ENCODE measurements at regions not wholly inside any gene's neighbourhood (a gene's known extent, or its start where the extent isn't known, plus 50 kb on each side); places are given as distances from the start of the nearest gene placed in this dataset.

DNA sequence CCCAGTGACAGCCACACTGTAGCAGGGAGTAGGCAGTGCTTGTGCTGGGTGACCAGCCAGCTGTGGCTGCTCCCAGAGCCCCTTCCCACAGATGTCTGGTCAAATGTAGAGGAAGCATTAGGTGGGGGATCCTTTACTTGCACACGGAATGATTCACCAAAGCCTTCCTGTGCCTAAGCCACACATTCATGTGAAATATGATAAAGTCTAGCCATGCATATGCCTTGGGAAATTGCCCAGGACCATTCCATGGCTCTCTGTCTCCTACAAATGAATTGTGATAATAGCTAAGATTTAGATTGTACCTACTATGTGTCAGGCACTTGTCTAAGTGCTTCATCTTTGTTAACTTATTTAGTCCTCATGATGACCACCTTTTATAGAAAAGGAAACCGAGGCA is 217.5 kb upstream of the E2F8 start:
- H3K9me3 ChIP-seq (replicated peaks; ENCODE audit: control insufficient read depth, insufficient read depth, low read length): no peaks in the 10 kb centered on the region
- H3K4me3 ChIP-seq: no peak overlapping the region
- FAIRE-seq (no peak), DNase-seq (ENCODE audit: low read depth, low spot score) (no peak), ATAC-seq (no peak)
- TF ChIP-seq, protein P1, sequence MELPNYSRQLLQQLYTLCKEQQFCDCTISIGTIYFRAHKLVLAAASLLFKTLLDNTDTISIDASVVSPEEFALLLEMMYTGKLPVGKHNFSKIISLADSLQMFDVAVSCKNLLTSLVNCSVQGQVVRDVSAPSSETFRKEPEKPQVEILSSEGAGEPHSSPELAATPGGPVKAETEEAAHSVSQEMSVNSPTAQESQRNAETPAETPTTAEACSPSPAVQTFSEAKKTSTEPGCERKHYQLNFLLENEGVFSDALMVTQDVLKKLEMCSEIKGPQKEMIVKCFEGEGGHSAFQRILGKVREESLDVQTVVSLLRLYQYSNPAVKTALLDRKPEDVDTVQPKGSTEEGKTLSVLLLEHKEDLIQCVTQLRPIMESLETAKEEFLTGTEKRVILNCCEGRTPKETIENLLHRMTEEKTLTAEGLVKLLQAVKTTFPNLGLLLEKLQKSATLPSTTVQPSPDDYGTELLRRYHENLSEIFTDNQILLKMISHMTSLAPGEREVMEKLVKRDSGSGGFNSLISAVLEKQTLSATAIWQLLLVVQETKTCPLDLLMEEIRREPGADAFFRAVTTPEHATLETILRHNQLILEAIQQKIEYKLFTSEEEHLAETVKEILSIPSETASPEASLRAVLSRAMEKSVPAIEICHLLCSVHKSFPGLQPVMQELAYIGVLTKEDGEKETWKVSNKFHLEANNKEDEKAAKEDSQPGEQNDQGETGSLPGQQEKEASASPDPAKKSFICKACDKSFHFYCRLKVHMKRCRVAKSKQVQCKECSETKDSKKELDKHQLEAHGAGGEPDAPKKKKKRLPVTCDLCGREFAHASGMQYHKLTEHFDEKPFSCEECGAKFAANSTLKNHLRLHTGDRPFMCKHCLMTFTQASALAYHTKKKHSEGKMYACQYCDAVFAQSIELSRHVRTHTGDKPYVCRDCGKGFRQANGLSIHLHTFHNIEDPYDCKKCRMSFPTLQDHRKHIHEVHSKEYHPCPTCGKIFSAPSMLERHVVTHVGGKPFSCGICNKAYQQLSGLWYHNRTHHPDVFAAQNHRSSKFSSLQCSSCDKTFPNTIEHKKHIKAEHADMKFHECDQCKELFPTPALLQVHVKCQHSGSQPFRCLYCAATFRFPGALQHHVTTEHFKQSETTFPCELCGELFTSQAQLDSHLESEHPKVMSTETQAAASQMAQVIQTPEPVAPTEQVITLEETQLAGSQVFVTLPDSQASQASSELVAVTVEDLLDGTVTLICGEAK (IDR thresholded peaks at IDR 0.05; ENCODE audit: borderline replicate concordance): no peak
- TF ChIP-seq BCLAF1 (IDR thresholded peaks at IDR 0.05): no peak
- TF ChIP-seq BRCA1 (IDR thresholded peaks at IDR 0.05; ENCODE audit: low read depth, low read length): no peak
- TF ChIP-seq ZNF384 (IDR thresholded peaks at IDR 0.05; ENCODE audit: borderline replicate concordance, low read depth, low read length): no peak
- TF ChIP-seq POLR2A (IDR thresholded peaks at IDR 0.05; ENCODE audit: low read depth, low read length): no peak
- no peak for TF ChIP-seq DPF2 (IDR thresholded peaks at IDR 0.05)
- no peak for TF ChIP-seq PKNOX1 (IDR thresholded peaks at IDR 0.05)
- TF ChIP-seq CBX5 (IDR thresholded peaks at IDR 0.05; ENCODE audit: low read depth): no peak
- no peak for TF ChIP-seq EZH2 (IDR thresholded peaks at IDR 0.05; ENCODE audit: borderline replicate concordance, control insufficient read depth, low read depth, low read length)
- TF ChIP-seq SREBF1 (IDR thresholded peaks at IDR 0.05; ENCODE audit: low read length): no peak
- TF ChIP-seq SIN3A (IDR thresholded peaks at IDR 0.05; ENCODE audit: low read depth, low read length): no peak
- no peak for TF ChIP-seq TCF7 (IDR thresholded peaks at IDR 0.05; ENCODE audit: borderline replicate concordance)
- TF ChIP-seq CHD4 (IDR thresholded peaks at IDR 0.05): no peak
- TF ChIP-seq ZNF622 (IDR thresholded peaks at IDR 0.05): no peak
- TF ChIP-seq SP1 (IDR thresholded peaks at IDR 0.05; ENCODE audit: low read depth, low read length): no peak
- no peak for TF ChIP-seq SPI1 (IDR thresholded peaks at IDR 0.05; ENCODE audit: borderline replicate concordance, insufficient read depth, low read depth, low read length)
- ChIA-PET RAD21 (ENCODE audit: unreplicated experiment) (no interaction called here), CTCF (no interaction called here), POLR2A (no interaction called here), SMC1A (ENCODE audit: uncharacterized antibody, unreplicated experiment) (interaction anchor here (1.1 kb wide), 1 partner anchor 17 kb away, joined by 3 read pairs; no protein-coding TSS in a partner anchor)
- no peak overlapping the region for H3K27ac ChIP-seq (ENCODE audit: control insufficient read depth, insufficient read depth)
- no peaks in the 10 kb centered on the region for H3K4me1 ChIP-seq (ENCODE audit: control insufficient read depth, insufficient read depth, low read length)
- H3K27me3 ChIP-seq (replicated peaks in 1 of 2; ENCODE audit: control insufficient read depth in 2 of 2, insufficient read depth in 2 of 2, low read length in 1 of 2): no peaks in the 10 kb centered on the region
- in situ Hi-C loops (cut with MboI) (no loop called here), intact Hi-C loops (cut with micrococcal nuclease; ENCODE audit: unreplicated experiment) (no loop called here)
- H4K20me1 ChIP-seq (ENCODE audit: control insufficient read depth, insufficient read depth): no peaks in the 10 kb centered on the region
- H2AFZ ChIP-seq (ENCODE audit: control insufficient read depth, low read depth, low read length): no peak overlapping the region
- no peaks in the 10 kb centered on the region for H3K79me2 ChIP-seq (ENCODE audit: control insufficient read depth, insufficient read depth, low read length)
- H3K9ac ChIP-seq (ENCODE audit: control insufficient read depth, insufficient read depth, low read length): no peak overlapping the region
- no peak overlapping the region for H3K4me2 ChIP-seq (ENCODE audit: control insufficient read depth, insufficient read depth)
- 46% methylated on average over 2 of the region's 2 CpGs for WGBS (ENCODE audit: insufficient coverage, insufficient replicate concordance, low lambda C conversion rate, missing lambda C conversion rate)
- H3K36me3 ChIP-seq (ENCODE audit: control insufficient read depth in 2 of 2, insufficient read depth in 2 of 2, low read length in 1 of 2): no peaks in the 10 kb centered on the region
- no TSS peak for BruUV-seq (replicated peaks)

Measured in GM12878 (cell line).